IMR-90 (cell line): ENCODE measurements at regions not wholly inside any gene's neighbourhood (a gene's known extent, or its start where the extent isn't known, plus 50 kb on each side); places are given as distances from the start of the nearest gene placed in this dataset.

Source experiments
- ATAC-seq: fragments of 200-7000 bp; cut with Tn5 transposase; 2 replicates; pipeline ENCODE4 v1.9.1; 2020; ENCODE audit warnings: low read depth, mild to moderate bottlenecking, moderate library complexity
- BruUV-seq: library from RNA; stranded (reverse); fragments of 400-500 nt; replicated peaks from 2 replicates; lab custom pipeline; 2021; lab: Mats Ljungman, UMichigan
- CTCF ChIA-PET: fragments of 300-600 bp; formaldehyde crosslinking; extraction: SDS; loops from one replicate; lab custom pipeline; 2021; ENCODE audit warnings: antibody characterized with exemption; lab: Yijun Ruan, JAX
- POLR2A ChIA-PET: fragments of 300-600 bp; sonication (Branson Sonifier 250); formaldehyde crosslinking; loops from one replicate; lab custom pipeline; 2022; ENCODE audit warnings: antibody characterized with exemption; ENCODE audit not compliant: unreplicated experiment; lab: Charles Lee
- DNase-seq: peaks from one replicate; pipeline ENCODE4 v3.0.0; 2013
- H2AFZ ChIP-seq: replicated peaks from 2 replicates; pipeline ENCODE3; 2013; ENCODE audit warnings: low read length, mild to moderate bottlenecking; ENCODE audit not compliant: poor library complexity
- H2AK5ac ChIP-seq: 2 replicates; pipeline ENCODE4 v1.6.1; 2013; ENCODE audit warnings: low read depth, low read length, inconsistent platforms
- H2AK9ac ChIP-seq: replicated peaks from 2 replicates; pipeline ENCODE3; 2013; ENCODE audit warnings: mild to moderate bottlenecking, low read depth, low read length, moderate library complexity; ENCODE audit not compliant: poor library complexity
- H2BK120ac ChIP-seq: 2 replicates; pipeline ENCODE4 v1.6.1; 2013; ENCODE audit warnings: low read depth, low read length, inconsistent platforms
- H2BK15ac ChIP-seq: 3 replicates; pipeline ENCODE4 v1.6.1; 2013; ENCODE audit warnings: low read depth, low read length, inconsistent platforms
- H2BK20ac ChIP-seq: 2 replicates; pipeline ENCODE4 v1.6.1; 2013; ENCODE audit warnings: low read depth, mild to moderate bottlenecking, inconsistent platforms, low read length, moderate library complexity
- H2BK5ac ChIP-seq: 2 replicates; pipeline ENCODE4 v1.6.1; 2013; ENCODE audit warnings: mild to moderate bottlenecking, low read depth, low read length, inconsistent platforms; ENCODE audit not compliant: poor library complexity, severe bottlenecking
- H3K14ac ChIP-seq: replicated peaks from 2 replicates; pipeline ENCODE4 v1.6.1; 2013; ENCODE audit warnings: low read depth, low read length, inconsistent platforms
- H3K18ac ChIP-seq: 2 replicates; pipeline ENCODE4 v1.6.1; 2013; ENCODE audit warnings: low read depth, low read length, control low read depth
- H3K23ac ChIP-seq: 2 replicates; pipeline ENCODE4 v1.6.1; 2013; ENCODE audit warnings: low read depth, low read length, inconsistent platforms
- H3K27ac ChIP-seq: 2 replicates; pipeline ENCODE4 v1.5.1; 2013; ENCODE audit warnings: mild to moderate bottlenecking, control low read depth, low read length; ENCODE audit not compliant: insufficient read depth
- H3K27me3 ChIP-seq: 2 replicates; pipeline ENCODE4 v1.6.1; 2013; ENCODE audit warnings: low read length; ENCODE audit not compliant: control insufficient read depth, insufficient read depth
- H3K36me3 ChIP-seq: 2 replicates; pipeline ENCODE4 v1.6.1; 2013; ENCODE audit warnings: low read length, mixed read lengths; ENCODE audit not compliant: control insufficient read depth, insufficient read depth
- H3K4ac ChIP-seq: 2 replicates; pipeline ENCODE4 v1.6.1; 2013; ENCODE audit warnings: low read depth, low read length, inconsistent platforms
- H3K4me1 ChIP-seq: 2 replicates; pipeline ENCODE4 v1.6.1; 2013; ENCODE audit warnings: low read length, mixed read lengths; ENCODE audit not compliant: control insufficient read depth, insufficient read depth
- H3K4me2 ChIP-seq: 2 replicates; pipeline ENCODE4 v1.6.1; 2013; ENCODE audit warnings: low read depth, mild to moderate bottlenecking, control low read depth, low read length, moderate library complexity
- H3K4me3 ChIP-seq: 2 replicates; pipeline ENCODE4 v1.5.1; 2013; ENCODE audit warnings: low read depth, mild to moderate bottlenecking, control low read depth, low read length, moderate library complexity; ENCODE audit not compliant: insufficient read depth
- H3K56ac ChIP-seq: 2 replicates; pipeline ENCODE4 v1.6.1; 2013; ENCODE audit warnings: low read length, inconsistent platforms; ENCODE audit not compliant: insufficient read depth; ENCODE audit errors: extremely low read depth
- H3K79me1 ChIP-seq, 2 experiments: 2 replicates each; pipeline ENCODE4 v1.6.1; 2013; ENCODE audit warnings: low read length in 2 of 2, inconsistent platforms in 1 of 2, low read depth in 1 of 2
- H3K9ac ChIP-seq: 2 replicates; pipeline ENCODE4 v1.6.1; 2013; ENCODE audit warnings: low read depth, low read length, control low read depth
- H3K9me1 ChIP-seq: 2 replicates; pipeline ENCODE4 v1.6.1; 2013; ENCODE audit warnings: low read length, inconsistent platforms; ENCODE audit not compliant: insufficient read depth
- H3K9me3 ChIP-seq: 2 replicates; pipeline ENCODE4 v1.6.1; 2013; ENCODE audit warnings: low read length; ENCODE audit not compliant: control insufficient read depth, insufficient read depth
- H4K20me1 ChIP-seq: 2 replicates; pipeline ENCODE4 v1.6.1; 2013; ENCODE audit warnings: low read length, inconsistent platforms; ENCODE audit not compliant: insufficient read depth
- H4K5ac ChIP-seq: 2 replicates; pipeline ENCODE4 v1.6.1; 2013; ENCODE audit warnings: mild to moderate bottlenecking, low read depth, low read length, control low read depth
- H4K8ac ChIP-seq, 2 experiments: 2 replicates each; pipeline ENCODE4 v1.6.1; 2013; ENCODE audit warnings: low read depth in 2 of 2, low read length in 2 of 2, control low read depth in 1 of 2, inconsistent platforms in 1 of 2
- H4K91ac ChIP-seq: 2 replicates; pipeline ENCODE4 v1.6.1; 2013; ENCODE audit warnings: low read depth, low read length, inconsistent platforms; ENCODE audit not compliant: insufficient read depth
- BHLHE40 ChIP-seq: fragments of 150-350 bp; IDR thresholded peaks from 2 replicates; pipeline ENCODE4 v1.6.1; 2016; ENCODE audit warnings: mild to moderate bottlenecking, low read depth, low read length
- FOS ChIP-seq: fragments of 150-350 bp; IDR thresholded peaks from 2 replicates; pipeline ENCODE4 v1.6.1; 2016; ENCODE audit warnings: low read depth, low read length
- MXI1 ChIP-seq: IDR thresholded peaks from 2 replicates; pipeline ENCODE4 v1.6.1; 2012; ENCODE audit warnings: low read depth, mild to moderate bottlenecking, low read length, moderate library complexity, borderline replicate concordance
- NFE2L2 ChIP-seq: fragments of 150-350 bp; IDR thresholded peaks from 2 replicates; pipeline ENCODE4 v1.6.1; 2016; ENCODE audit warnings: low read depth, mild to moderate bottlenecking, low read length
- RAD21 ChIP-seq: IDR thresholded peaks from 2 replicates; pipeline ENCODE4 v1.6.1; 2012; ENCODE audit warnings: low read length, improper control_type of control experiment
- SMC3 ChIP-seq: fragments of 150-350 bp; IDR thresholded peaks from 2 replicates; pipeline ENCODE4 v1.6.1; 2016; ENCODE audit warnings: low read depth, mild to moderate bottlenecking, antibody characterized with exemption, low read length, moderate library complexity
- WGBS, 2 experiments: methylation state at CpG; one replicate each; pipeline versions ENCODE4 v1.1.5 to v1.1.7; 2013; ENCODE audit warnings: missing lambda C conversion rate in 2 of 2; ENCODE audit not compliant: insufficient read length in 1 of 2; ENCODE audit errors: extremely low coverage in 2 of 2; 5-methylcytosine and 5-hydroxymethylcytosine counted together
- dilution Hi-C: fragments of 300-500 bp; cut with HindIII; formaldehyde crosslinking; loops from one replicate; pipeline ENCODE4 v1.14.3; 2018; ENCODE audit warnings: low sequenced_read_pairs; ENCODE audit not compliant: unreplicated experiment
- in situ Hi-C: fragments of 300-500 bp; cut with MboI; formaldehyde crosslinking; loops from 3 replicates; pipeline ENCODE4 v1.14.3; 2019; ENCODE audit warnings: low sequenced_read_pairs, inconsistent platforms, mixed read lengths
- intact Hi-C: fragments of 100-400 bp; cut with micrococcal nuclease; formaldehyde crosslinking; loops from 2 replicates; pipeline ENCODE4 v1.10.0; 2022

DNA sequence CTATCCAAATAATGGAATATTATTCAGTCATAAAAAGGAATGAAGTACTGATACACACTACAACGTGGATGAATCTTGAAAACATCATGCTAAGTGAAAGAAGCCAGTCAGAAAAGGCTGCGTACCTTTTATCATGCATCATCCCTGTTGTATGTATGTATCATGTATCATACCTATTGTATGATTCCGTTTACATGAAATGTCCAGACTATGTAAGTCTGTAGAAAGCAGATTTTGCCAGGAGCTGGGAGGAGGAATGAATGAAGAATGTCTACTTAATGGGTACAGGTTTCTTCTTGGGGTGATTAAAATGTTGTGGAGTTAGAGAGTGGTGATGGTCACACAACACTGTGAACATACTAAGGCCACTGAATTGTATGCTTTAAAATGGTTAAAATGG, 135.9 kb upstream of the KLF14 start:
- Histone ChIP-seq H3K27me3 (no peaks in the 10 kb centered on the region), H3K9ac (no peak overlapping the region), H3K36me3 (peaks cover 43% of the 10 kb centered on the region), H3K9me3 (no peaks in the 10 kb centered on the region), H3K4me2 (no peak overlapping the region), H3K4ac (no peak overlapping the region), H3K79me1 (peaks cover 9 to 68% of the 10 kb centered on the region in 2 experiments), H2BK15ac (no peak overlapping the region), H4K5ac (no peak overlapping the region), H3K4me1 (peaks cover 12% of the 10 kb centered on the region), H4K8ac (no peak overlapping the region), H2AK5ac (no peak overlapping the region), H2BK120ac (no peak overlapping the region), H3K18ac (no peak overlapping the region), H2AK9ac (no peak overlapping the region), H2BK20ac (no peak overlapping the region), H3K9me1 (peaks cover 14% of the 10 kb centered on the region), H2BK5ac (peak overlapping the region; percentile 12), H3K14ac (no peak overlapping the region), H2AFZ (no peak overlapping the region), H4K20me1 (peaks cover 60% of the 10 kb centered on the region), H3K23ac (no peak overlapping the region), H4K91ac (no peak overlapping the region), H3K27ac (no peak overlapping the region), H3K4me3 (no peak overlapping the region), H3K56ac (no peak overlapping the region)
- dilution Hi-C loops (no loop called here), in situ Hi-C loops (no loop called here), intact Hi-C loops (no loop called here)
- POLR2A ChIA-PET, result no interaction called here
- no peak for ATAC-seq
- BruUV-seq, result no TSS peak
- WGBS, 2 experiments, result no CpG with 5 or more reads among the region's 3 CpGs
- CTCF ChIA-PET, result no interaction called here
- no peak for TF ChIP-seq NFE2L2
- no peak for TF ChIP-seq BHLHE40
- TF ChIP-seq FOS, result no peak
- TF ChIP-seq RAD21, result no peak
- TF ChIP-seq SMC3, result no peak
- no peak for TF ChIP-seq MXI1
- no peak for DNase-seq
